Type B pancreatic cell (in vitro differentiated cells): ENCODE measurements at regions not wholly inside any gene's neighbourhood (a gene's known extent, or its start where the extent isn't known, plus 50 kb on each side); places are given as distances from the start of the nearest gene placed in this dataset.

Source experiments
- DNase-seq: peaks from one replicate; pipeline ENCODE4 v3.0.0; 2021; ENCODE audit warnings: mixed read lengths; ENCODE audit not compliant: unreplicated experiment; ENCODE audit errors: extremely low spot score
- H3K27ac Mint-ChIP-seq: 2 replicates; pipeline ENCODE4 v1.8.0; 2021; ENCODE audit warnings: mild to moderate bottlenecking, mixed read lengths
- H3K27me3 Mint-ChIP-seq: 2 replicates; pipeline ENCODE4 v1.8.0; 2021; ENCODE audit warnings: mixed read lengths
- H3K36me3 Mint-ChIP-seq: 2 replicates; pipeline ENCODE4 v1.8.0; 2021; ENCODE audit warnings: mixed read lengths
- H3K4me1 Mint-ChIP-seq: one replicate; pipeline ENCODE4 v1.8.0; 2021; ENCODE audit warnings: mixed read lengths; ENCODE audit not compliant: unreplicated experiment
- H3K4me3 Mint-ChIP-seq: 2 replicates; pipeline ENCODE4 v1.8.0; 2021; ENCODE audit warnings: mild to moderate bottlenecking, mixed read lengths
- H3K9me3 Mint-ChIP-seq: 2 replicates; pipeline ENCODE4 v1.8.0; 2021; ENCODE audit warnings: mixed read lengths
- CTCF ChIP-seq: fragments of 200-600 bp; sonication (generic); conservative IDR thresholded peaks from 2 replicates; pipeline ENCODE4 v1.5.0; 2021; ENCODE audit warnings: antibody characterized with exemption, mild to moderate bottlenecking

- H3K4me1 Mint-ChIP-seq: peaks cover 9% of the 10 kb centered on the region
- no peaks in the 10 kb centered on the region for H3K9me3 Mint-ChIP-seq
- no peak overlapping the region for H3K27ac Mint-ChIP-seq
- no peak for TF ChIP-seq CTCF
- DNase-seq: no peak
- no peaks in the 10 kb centered on the region for H3K27me3 Mint-ChIP-seq
- H3K36me3 Mint-ChIP-seq: no peaks in the 10 kb centered on the region
- H3K4me3 Mint-ChIP-seq: no peak overlapping the region
Measured at GRCh38 chr13:76004416-76004815, 368.3 kb downstream of the LMO7 start.

GRCh38 chr13:76000131-76000530 lies 364.0 kb downstream of the LMO7 start:
- no peaks in the 10 kb centered on the region for H3K36me3 Mint-ChIP-seq
- no peak for DNase-seq
- no peak overlapping the region for H3K27ac Mint-ChIP-seq
- H3K4me1 Mint-ChIP-seq: peaks cover 9% of the 10 kb centered on the region
- no peak for TF ChIP-seq CTCF
- no peaks in the 10 kb centered on the region for H3K9me3 Mint-ChIP-seq
- no peak overlapping the region for H3K4me3 Mint-ChIP-seq
- no peaks in the 10 kb centered on the region for H3K27me3 Mint-ChIP-seq

GRCh38 chr13:75996582-75996981 lies 360.5 kb downstream of the LMO7 start:
- H3K27me3 Mint-ChIP-seq: no peaks in the 10 kb centered on the region
- H3K27ac Mint-ChIP-seq: no peak overlapping the region
- DNase-seq: no peak
- no peaks in the 10 kb centered on the region for H3K9me3 Mint-ChIP-seq
- H3K36me3 Mint-ChIP-seq: no peaks in the 10 kb centered on the region
- no peak overlapping the region for H3K4me3 Mint-ChIP-seq
- TF ChIP-seq CTCF: no peak
- H3K4me1 Mint-ChIP-seq: peaks cover 9% of the 10 kb centered on the region

- Mint-ChIP-seq H3K4me1 (peaks cover 9% of the 10 kb centered on the region), H3K27ac (no peak overlapping the region), H3K4me3 (no peak overlapping the region), H3K9me3 (no peaks in the 10 kb centered on the region), H3K27me3 (no peaks in the 10 kb centered on the region), H3K36me3 (no peaks in the 10 kb centered on the region)
- no peak for TF ChIP-seq CTCF
- no peak for DNase-seq
Measured at GRCh38 chr13:75995966-75996365, 359.8 kb downstream of the LMO7 start.

GRCh38 chr13:75993823-75994222 lies 357.7 kb downstream of the LMO7 start:
- TF ChIP-seq CTCF: no peak
- H3K4me1 Mint-ChIP-seq: no peaks in the 10 kb centered on the region
- H3K27ac Mint-ChIP-seq: no peak overlapping the region
- no peaks in the 10 kb centered on the region for H3K9me3 Mint-ChIP-seq
- H3K36me3 Mint-ChIP-seq: no peaks in the 10 kb centered on the region
- H3K27me3 Mint-ChIP-seq: no peaks in the 10 kb centered on the region
- no peak for DNase-seq
- H3K4me3 Mint-ChIP-seq: no peak overlapping the region

GRCh38 chr13:75993241-75993640 lies 357.1 kb downstream of the LMO7 start:
- no peak for TF ChIP-seq CTCF
- no peaks in the 10 kb centered on the region for H3K4me1 Mint-ChIP-seq
- H3K9me3 Mint-ChIP-seq: peaks cover under 1% of the 10 kb centered on the region
- H3K27me3 Mint-ChIP-seq: no peaks in the 10 kb centered on the region
- DNase-seq: no peak
- H3K27ac Mint-ChIP-seq: no peak overlapping the region
- peaks cover under 1% of the 10 kb centered on the region for H3K36me3 Mint-ChIP-seq
- no peak overlapping the region for H3K4me3 Mint-ChIP-seq
